SK-N-SH treated with all-trans-retinoic acid at 6 μM for 48 hours (cell line): ENCODE measurements at regions not wholly inside any gene's neighbourhood (a gene's known extent, or its start where the extent isn't known, plus 50 kb on each side); places are given as distances from the start of the nearest gene placed in this dataset.

Experiments used
- CSDC2 ChIP-seq: fragments of 250-450 bp; sonication (Bioruptor Pico); IDR thresholded peaks from 2 replicates; pipeline ENCODE4 v1.5.0; 2020; ENCODE audit warnings: mild to moderate bottlenecking, moderate library complexity
- OSR1 ChIP-seq: fragments of 250-450 bp; sonication (Bioruptor Pico); IDR thresholded peaks from 2 replicates; pipeline ENCODE4 v1.8.0; 2022; ENCODE audit warnings: moderate library complexity, mild to moderate bottlenecking, inconsistent platforms
- PATZ1 ChIP-seq: fragments of 250-450 bp; sonication (Bioruptor Pico); IDR thresholded peaks from 2 replicates; pipeline ENCODE4 v1.8.0; 2020; ENCODE audit warnings: mild to moderate bottlenecking, moderate library complexity, borderline replicate concordance
- ZFP3 ChIP-seq: fragments of 250-450 bp; sonication (Bioruptor Pico); IDR thresholded peaks from 2 replicates; pipeline ENCODE4 v1.5.0; 2020; ENCODE audit warnings: mild to moderate bottlenecking, moderate library complexity

DNA sequence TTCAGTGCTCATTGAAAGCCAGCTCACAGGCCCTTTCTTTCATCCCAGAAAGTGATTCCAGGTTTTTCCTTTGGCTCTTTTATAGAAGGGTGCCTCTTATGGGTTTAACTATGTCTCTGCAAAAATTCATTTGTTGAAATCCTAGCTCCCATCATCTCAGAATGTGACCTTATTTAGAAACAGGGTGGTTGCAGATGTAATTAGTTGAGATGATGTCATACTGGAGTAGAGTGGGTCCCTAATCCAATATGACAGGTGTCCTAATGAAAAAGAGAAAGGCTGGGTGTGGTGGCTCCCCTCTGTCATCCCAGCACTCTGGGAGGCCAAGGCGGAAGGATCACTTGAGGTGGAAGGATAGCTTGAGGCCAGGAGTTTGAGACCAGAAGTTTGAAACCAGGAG is 64.2 kb upstream of the FAM20A start:
- no peak for TF ChIP-seq ZFP3 (CRISPR knock-in tag)
- TF ChIP-seq OSR1 (CRISPR knock-in tag) = no peak
- no peak for TF ChIP-seq PATZ1
- no peak for TF ChIP-seq CSDC2
